Pancreas (tissue), 10 donors: ENCODE measurements at regions not wholly inside any gene's neighbourhood (a gene's known extent, or its start where the extent isn't known, plus 50 kb on each side); places are given as distances from the start of the nearest gene placed in this dataset.
"Not testable (repeated sequence)": the region's sequence is repeated elsewhere in the genome, so short reads cannot be mapped to it uniquely, and the experiment has no call there.

Experiments used
- ATAC-seq, 4 donors: fragments of 200-7000 bp; cut with Tn5 transposase; one replicate each; pipeline versions ENCODE4 v1.8.0 to v1.9.1; 2020; ENCODE audit warnings: mild to moderate bottlenecking in 4 of 4, moderate library complexity in 4 of 4
- DNase-seq, 6 donors: peaks; one replicate each; pipeline ENCODE4 v3.0.0-alpha.2; 2020
- FAIRE-seq: peaks from 2 replicates; lab custom pipeline; 2012; peaks lifted over from hg19 to GRCh38; lab: Jason Lieb, UNC
- H3K27ac ChIP-seq, 4 donors: fragments of 200-600 bp; sonication (generic); 1 replicate in 3 of 4; 2 replicates in 1 of 4; pipeline versions ENCODE4 v1.5.0 to v1.8.0; 2020
- H3K27me3 ChIP-seq, 4 donors: fragments of 200-600 bp; one replicate each; pipeline ENCODE4 v1.8.0; 2021
- H3K36me3 ChIP-seq, 3 donors: fragments of 200-600 bp; sonication (generic) in 1 of 3; one replicate each; pipeline versions ENCODE4 v1.5.0 to v1.8.0; 2020 to 2021
- H3K4me1 ChIP-seq, 3 donors: fragments of 200-600 bp; one replicate each; pipeline ENCODE4 v1.8.0; 2021
- H3K4me3 ChIP-seq, 4 donors: fragments of 200-600 bp; sonication (generic) in 2 of 4; one replicate each; pipeline versions ENCODE4 v1.5.0 to v1.8.0; 2020 to 2021
- H3K9me3 ChIP-seq, 4 donors: fragments of 200-600 bp; one replicate each; pipeline ENCODE4 v1.8.0; 2021
- WGBS, 2 donors: extraction: QIAGEN DNeasy Blood & Tissue Kit; methylation state at CpG; one replicate each; pipeline ENCODE4 v1.1.7; 2013; 5-methylcytosine and 5-hydroxymethylcytosine counted together
- intact Hi-C, 3 donors: fragments of 100-400 bp; cut with DNase I; formaldehyde crosslinking; loops; one replicate each; pipeline versions ENCODE4 v1.11.1 to v1.14.2; 2022
- TF ChIP-seq, protein P1 (sequence below), 4 donors: fragments of 200-600 bp; sonication (generic) in 3 of 4; IDR thresholded peaks; one replicate each; pipeline versions ENCODE4 v1.5.0 to v1.8.0; 2021; ENCODE audit warnings: antibody characterized with exemption in 4 of 4
- donor health status: healthy with polysubstance abuse.
- donor health status: DM: no; HTN: no; CAD: no; lungs with moderate emphysema.
- donor health status: DM: no; HTN: no; CAD: no.
- donor health status: control.
- donor health status: control.
- donor health status: Bipolar disorder and iron deficiency.
- donor health status: DM: yes; HTN: yes; CAD: no.
- donor health status: DM: no; HTN: no; CAD: no.
- donor health status: DM: no; HTN: no; CAD: no.
- donor health status: DM: yes; HTN: yes; CAD: no.

DNA sequence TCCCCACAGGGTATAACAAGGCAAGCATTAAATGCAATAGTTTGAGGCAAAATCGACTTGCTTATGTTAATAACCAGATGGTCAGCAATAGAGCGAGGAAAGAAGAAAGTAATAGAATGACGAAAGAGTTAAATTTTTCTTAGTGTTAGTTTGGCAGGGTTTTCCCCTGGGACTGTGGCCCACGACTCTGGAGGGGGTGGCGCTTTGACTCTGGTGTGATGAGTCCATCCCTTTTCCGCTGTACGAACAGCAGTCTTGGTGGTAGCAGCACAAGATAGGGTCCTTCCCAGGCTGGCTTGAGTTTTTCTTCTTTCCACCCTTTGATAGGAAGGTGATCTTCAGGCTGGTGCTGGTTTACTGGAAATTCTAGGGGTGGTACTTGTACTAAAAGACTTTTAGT, 69.2 kb upstream of the GMDS start:
- Histone ChIP-seq H3K4me1 (no peaks in the 10 kb centered on the region), H3K27ac (no peak overlapping the region), H3K4me3 (no peak overlapping the region), H3K36me3 (no peaks in the 10 kb centered on the region), H3K9me3 (no peaks in the 10 kb centered on the region), H3K27me3 (no peaks in the 10 kb centered on the region)
- DNase-seq (no peak), ATAC-seq (no peak), FAIRE-seq (no peak)
- intact Hi-C loops = no loop called here
- TF ChIP-seq, protein P1, sequence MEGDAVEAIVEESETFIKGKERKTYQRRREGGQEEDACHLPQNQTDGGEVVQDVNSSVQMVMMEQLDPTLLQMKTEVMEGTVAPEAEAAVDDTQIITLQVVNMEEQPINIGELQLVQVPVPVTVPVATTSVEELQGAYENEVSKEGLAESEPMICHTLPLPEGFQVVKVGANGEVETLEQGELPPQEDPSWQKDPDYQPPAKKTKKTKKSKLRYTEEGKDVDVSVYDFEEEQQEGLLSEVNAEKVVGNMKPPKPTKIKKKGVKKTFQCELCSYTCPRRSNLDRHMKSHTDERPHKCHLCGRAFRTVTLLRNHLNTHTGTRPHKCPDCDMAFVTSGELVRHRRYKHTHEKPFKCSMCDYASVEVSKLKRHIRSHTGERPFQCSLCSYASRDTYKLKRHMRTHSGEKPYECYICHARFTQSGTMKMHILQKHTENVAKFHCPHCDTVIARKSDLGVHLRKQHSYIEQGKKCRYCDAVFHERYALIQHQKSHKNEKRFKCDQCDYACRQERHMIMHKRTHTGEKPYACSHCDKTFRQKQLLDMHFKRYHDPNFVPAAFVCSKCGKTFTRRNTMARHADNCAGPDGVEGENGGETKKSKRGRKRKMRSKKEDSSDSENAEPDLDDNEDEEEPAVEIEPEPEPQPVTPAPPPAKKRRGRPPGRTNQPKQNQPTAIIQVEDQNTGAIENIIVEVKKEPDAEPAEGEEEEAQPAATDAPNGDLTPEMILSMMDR (IDR thresholded peaks at IDR 0.05) = no peak
- WGBS, 2 donors = 84 to 85% methylated on average over 7 of the region's 7 CpGs

DNA sequence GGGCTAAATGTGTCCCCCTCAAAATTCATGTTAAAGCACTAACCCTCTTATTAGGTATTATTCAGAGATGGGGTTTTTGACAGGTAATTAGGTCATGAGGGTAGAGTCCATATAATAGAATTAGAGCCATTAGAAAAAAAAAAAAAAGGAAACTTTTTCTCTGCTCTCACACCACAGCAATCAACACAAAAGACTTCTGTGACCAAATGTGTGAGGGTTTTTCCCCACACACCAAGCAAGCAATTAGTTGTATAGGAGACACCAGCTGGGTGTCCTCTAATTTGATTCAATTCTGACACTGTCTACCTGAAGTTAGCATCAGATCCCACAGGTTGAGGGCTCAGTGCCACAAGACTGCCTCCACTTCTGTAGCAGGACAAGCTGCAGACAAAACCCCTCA, 64.6 kb upstream of the GMDS start:
- intact Hi-C loops = no loop called here
- no peak overlapping the region for H3K4me3 ChIP-seq
- H3K27me3 ChIP-seq = no peaks in the 10 kb centered on the region
- ATAC-seq = no peak
- H3K4me1 ChIP-seq = no peaks in the 10 kb centered on the region
- TF ChIP-seq, protein P1 (IDR thresholded peaks at IDR 0.05) = no peak
- H3K9me3 ChIP-seq = no peaks in the 10 kb centered on the region
- no peak for DNase-seq
- H3K36me3 ChIP-seq = no peaks in the 10 kb centered on the region
- no peak overlapping the region for H3K27ac ChIP-seq
- FAIRE-seq = no peak

DNA sequence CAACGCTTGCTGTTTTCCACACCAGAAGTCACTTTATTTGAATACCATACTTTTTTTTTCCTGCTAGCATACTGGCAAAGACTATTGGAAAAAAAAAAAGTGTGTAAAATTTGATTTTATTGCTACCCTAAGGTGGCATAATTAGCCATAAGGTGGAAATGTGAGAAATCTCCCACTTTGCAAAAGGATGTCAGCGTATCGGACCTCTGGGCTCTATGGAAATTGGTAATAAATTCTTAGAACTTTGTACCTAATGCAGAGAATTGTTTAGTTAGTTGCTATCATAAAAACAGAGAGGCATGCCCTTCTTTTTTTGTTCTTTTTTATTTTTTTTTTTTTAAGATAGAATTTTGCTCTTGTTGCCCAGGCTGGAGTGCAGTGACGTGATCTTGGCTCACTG, 63.7 kb upstream of the GMDS start:
- no peak for DNase-seq
- no peak for FAIRE-seq
- intact Hi-C loops = no loop called here
- Histone ChIP-seq H3K4me3 (no peak overlapping the region), H3K4me1 (no peaks in the 10 kb centered on the region), H3K27ac (no peak overlapping the region), H3K9me3 (no peaks in the 10 kb centered on the region), H3K36me3 (no peaks in the 10 kb centered on the region), H3K27me3 (no peaks in the 10 kb centered on the region)
- TF ChIP-seq, protein P1 (IDR thresholded peaks at IDR 0.05) = no peak
- no peak for ATAC-seq
- 95 to 98% methylated on average over 4 of the region's 4 CpGs for WGBS, 2 donors

DNA sequence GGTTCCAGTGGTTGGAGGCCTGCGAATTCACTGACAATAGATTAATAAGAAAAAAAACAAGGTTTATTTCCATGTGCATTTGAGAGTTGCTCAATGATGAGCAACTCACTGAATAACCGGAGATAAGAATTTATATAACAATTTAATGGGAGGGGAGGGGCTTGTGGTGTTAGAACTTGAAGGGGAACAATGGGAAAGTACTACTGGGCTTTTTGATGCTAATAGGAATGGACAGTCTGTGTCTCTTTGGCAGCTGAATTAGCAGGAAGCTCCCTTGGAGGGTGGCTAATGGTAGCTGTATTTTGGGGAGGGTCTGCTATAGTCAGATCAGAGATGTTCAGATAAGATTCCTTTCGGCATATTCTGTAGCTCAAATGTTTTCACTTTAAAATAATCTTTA, 62.4 kb upstream of the GMDS start:
- 94 to 96% methylated on average over 3 of the region's 3 CpGs for WGBS, 2 donors
- no peak for DNase-seq
- Histone ChIP-seq H3K9me3 (no peaks in the 10 kb centered on the region), H3K4me1 (no peaks in the 10 kb centered on the region), H3K4me3 (no peak overlapping the region), H3K27me3 (no peaks in the 10 kb centered on the region), H3K36me3 (no peaks in the 10 kb centered on the region), H3K27ac (no peak overlapping the region)
- no peak for FAIRE-seq
- ATAC-seq = no peak
- intact Hi-C loops = no loop called here
- TF ChIP-seq, protein P1 (IDR thresholded peaks at IDR 0.05) = no peak

DNA sequence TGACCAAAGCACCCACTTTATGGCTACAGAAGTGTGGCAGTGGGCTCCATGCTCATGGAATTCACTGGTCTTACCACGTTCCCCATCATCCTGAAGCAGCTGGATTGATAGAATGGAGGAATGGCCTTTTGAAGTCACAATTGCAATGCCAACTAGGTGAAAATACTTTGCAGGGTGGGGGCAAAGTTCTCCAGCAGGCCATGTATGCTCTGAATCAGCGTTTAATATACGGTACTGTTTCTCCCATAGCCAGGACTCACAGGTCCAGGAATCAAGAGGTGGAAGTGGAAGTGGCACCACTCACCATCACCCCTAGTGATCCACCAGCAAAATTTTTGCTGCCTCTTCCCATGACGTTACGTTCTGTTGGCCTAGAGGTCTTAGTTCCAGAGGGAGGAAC, 60.5 kb upstream of the GMDS start:
- Histone ChIP-seq H3K36me3 (no peaks in the 10 kb centered on the region), H3K4me3 (no peak overlapping the region), H3K27me3 (no peaks in the 10 kb centered on the region), H3K27ac (no peak overlapping the region), H3K9me3 (no peaks in the 10 kb centered on the region), H3K4me1 (no peaks in the 10 kb centered on the region)
- DNase-seq = no peak
- intact Hi-C loops = no loop called here
- TF ChIP-seq, protein P1 (IDR thresholded peaks at IDR 0.05) = no peak
- 94 to 99% methylated on average over 5 of the region's 5 CpGs for WGBS, 2 donors
- no peak for FAIRE-seq
- ATAC-seq = no peak

DNA sequence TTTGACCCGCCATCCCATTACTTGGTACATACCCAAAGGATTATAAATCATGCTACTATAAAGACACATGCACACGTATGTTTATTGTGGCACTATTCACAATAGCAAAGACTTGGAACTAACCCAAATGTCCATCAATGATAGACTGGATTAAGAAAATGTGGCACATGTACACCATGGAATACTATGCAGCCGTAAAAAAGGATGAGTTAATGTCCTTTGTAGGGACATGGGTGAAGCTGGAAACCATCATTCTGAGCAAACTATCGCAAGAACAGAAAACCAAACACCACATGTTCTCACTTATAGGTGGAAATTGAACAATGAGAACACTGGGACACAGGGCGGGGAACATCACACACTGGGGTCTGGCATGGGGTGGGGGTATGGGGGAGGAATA, 57.1 kb upstream of the GMDS start:
- H3K4me3 ChIP-seq, ATAC-seq, H3K36me3 ChIP-seq, DNase-seq, H3K4me1 ChIP-seq, FAIRE-seq, H3K27me3 ChIP-seq, intact Hi-C loops, H3K27ac ChIP-seq, H3K9me3 ChIP-seq: not testable (repeated sequence)
- WGBS, 2 donors = 96 to 98% methylated on average over 5 of the region's 5 CpGs
